ENCODE measurements at regions not wholly inside any gene's neighbourhood (a gene's known extent, or its start where the extent isn't known, plus 50 kb on each side); places are given as distances from the start of the nearest gene placed in this dataset.
A peak's percentile ranks its signal among the peaks of the same experiment; 100 is the strongest.

- no peaks in the 10 kb centered on the region for H3K9me3 Mint-ChIP-seq
- no peaks in the 10 kb centered on the region for H3K36me3 Mint-ChIP-seq (ENCODE audit: low read depth)
- H3K4me1 Mint-ChIP-seq (ENCODE audit: low read depth), result peaks cover 23% of the 10 kb centered on the region
- no peak overlapping the region for H3K4me3 Mint-ChIP-seq
- peaks cover 28% of the 10 kb centered on the region for H3K27me3 Mint-ChIP-seq
- H3K27ac Mint-ChIP-seq, result no peak overlapping the region
- DNase-seq, result no peak
Measured at GRCh38 chr9:90970608-90971007, 169.0 kb downstream of the SYK start.

- Mint-ChIP-seq H3K27me3 (peaks cover 32% of the 10 kb centered on the region), H3K36me3 (ENCODE audit: low read depth) (no peaks in the 10 kb centered on the region), H3K27ac (no peak overlapping the region), H3K4me1 (ENCODE audit: low read depth) (peaks cover 8% of the 10 kb centered on the region), H3K4me3 (no peak overlapping the region), H3K9me3 (no peaks in the 10 kb centered on the region)
- DNase-seq, result no peak
Measured at GRCh38 chr9:90972057-90972456, 170.4 kb downstream of the SYK start.

GRCh38 chr9:90974016-90974415 is 172.4 kb downstream of the SYK start:
- Mint-ChIP-seq H3K36me3 (ENCODE audit: low read depth) (no peaks in the 10 kb centered on the region), H3K9me3 (no peaks in the 10 kb centered on the region), H3K4me1 (ENCODE audit: low read depth) (peaks cover 1% of the 10 kb centered on the region), H3K4me3 (no peak overlapping the region), H3K27ac (no peak overlapping the region), H3K27me3 (peaks cover 43% of the 10 kb centered on the region)
- no peak for DNase-seq

GRCh38 chr9:90974643-90975245 is 173.1 kb downstream of the SYK start:
- Mint-ChIP-seq H3K4me3 (no peak overlapping the region), H3K36me3 (ENCODE audit: low read depth) (no peaks in the 10 kb centered on the region), H3K4me1 (ENCODE audit: low read depth) (peaks cover 7% of the 10 kb centered on the region), H3K9me3 (no peaks in the 10 kb centered on the region), H3K27me3 (peaks cover 50% of the 10 kb centered on the region), H3K27ac (no peak overlapping the region)
- no peak for DNase-seq

GRCh38 chr9:90975781-90976538 is 174.3 kb downstream of the SYK start:
- DNase-seq, result no peak
- Mint-ChIP-seq H3K27ac (no peak overlapping the region), H3K4me1 (ENCODE audit: low read depth) (peaks cover 11% of the 10 kb centered on the region), H3K9me3 (no peaks in the 10 kb centered on the region), H3K27me3 (peaks cover 60% of the 10 kb centered on the region), H3K4me3 (no peak overlapping the region), H3K36me3 (ENCODE audit: low read depth) (no peaks in the 10 kb centered on the region)

- no peaks in the 10 kb centered on the region for H3K36me3 Mint-ChIP-seq (ENCODE audit: low read depth)
- no peak overlapping the region for H3K4me3 Mint-ChIP-seq
- no peaks in the 10 kb centered on the region for H3K9me3 Mint-ChIP-seq
- H3K27me3 Mint-ChIP-seq, result peaks cover 53% of the 10 kb centered on the region
- H3K4me1 Mint-ChIP-seq (ENCODE audit: low read depth), result peaks cover 18% of the 10 kb centered on the region
- DNase-seq, result no peak
- no peak overlapping the region for H3K27ac Mint-ChIP-seq
Measured at GRCh38 chr9:90979138-90979551, 177.5 kb downstream of the SYK start.

- no peak overlapping the region for H3K4me3 Mint-ChIP-seq
- no peaks in the 10 kb centered on the region for H3K36me3 Mint-ChIP-seq (ENCODE audit: low read depth)
Measured at GRCh38 chr9:90979639-90980038, 178.0 kb downstream of the SYK start.

GRCh38 chr9:90981726-90982125 is 180.1 kb downstream of the SYK start:
- Mint-ChIP-seq H3K4me3 (no peak overlapping the region), H3K27ac (peak overlapping the region; percentile 30), H3K4me1 (ENCODE audit: low read depth) (peaks cover 18% of the 10 kb centered on the region), H3K36me3 (ENCODE audit: low read depth) (no peaks in the 10 kb centered on the region), H3K9me3 (no peaks in the 10 kb centered on the region), H3K27me3 (peaks cover 47% of the 10 kb centered on the region)
- no peak for DNase-seq

More at GRCh38 chr9:90979639-90980038, 178.0 kb downstream of the SYK start:
- Mint-ChIP-seq H3K27me3 (peaks cover 54% of the 10 kb centered on the region), H3K9me3 (no peaks in the 10 kb centered on the region), H3K27ac (no peak overlapping the region), H3K4me1 (ENCODE audit: low read depth) (peaks cover 18% of the 10 kb centered on the region)
- no peak for DNase-seq

- H3K4me1 Mint-ChIP-seq (ENCODE audit: low read depth), result peaks cover 18% of the 10 kb centered on the region
- no peaks in the 10 kb centered on the region for H3K9me3 Mint-ChIP-seq
- no peak overlapping the region for H3K4me3 Mint-ChIP-seq
- H3K27me3 Mint-ChIP-seq, result peaks cover 35% of the 10 kb centered on the region
- H3K36me3 Mint-ChIP-seq (ENCODE audit: low read depth), result no peaks in the 10 kb centered on the region
- no peak for DNase-seq
- H3K27ac Mint-ChIP-seq, result no peak overlapping the region
Measured at GRCh38 chr9:90983394-90983793, 181.8 kb downstream of the SYK start.

GRCh38 chr9:90985631-90986030 is 184.0 kb downstream of the SYK start:
- no peak overlapping the region for H3K4me3 Mint-ChIP-seq
- peaks cover 16% of the 10 kb centered on the region for H3K27me3 Mint-ChIP-seq
- H3K27ac Mint-ChIP-seq, result no peak overlapping the region
- no peaks in the 10 kb centered on the region for H3K9me3 Mint-ChIP-seq
- no peak for DNase-seq
- no peaks in the 10 kb centered on the region for H3K36me3 Mint-ChIP-seq (ENCODE audit: low read depth)
- peaks cover 10% of the 10 kb centered on the region for H3K4me1 Mint-ChIP-seq (ENCODE audit: low read depth)

GRCh38 chr9:90986161-90986560 is 184.5 kb downstream of the SYK start:
- Mint-ChIP-seq H3K36me3 (ENCODE audit: low read depth) (no peaks in the 10 kb centered on the region), H3K27me3 (peaks cover 12% of the 10 kb centered on the region), H3K9me3 (no peaks in the 10 kb centered on the region), H3K4me1 (ENCODE audit: low read depth) (peaks cover 7% of the 10 kb centered on the region), H3K27ac (no peak overlapping the region), H3K4me3 (no peak overlapping the region)
- DNase-seq, result no peak

- H3K9me3 Mint-ChIP-seq, result no peaks in the 10 kb centered on the region
- peaks cover 12% of the 10 kb centered on the region for H3K27me3 Mint-ChIP-seq
- H3K4me3 Mint-ChIP-seq, result no peak overlapping the region
Measured at GRCh38 chr9:90987566-90987965, 185.9 kb downstream of the SYK start.

GRCh38 chr9:90988318-90988717 is 186.7 kb downstream of the SYK start:
- Mint-ChIP-seq H3K4me1 (ENCODE audit: low read depth) (no peaks in the 10 kb centered on the region), H3K9me3 (no peaks in the 10 kb centered on the region), H3K4me3 (no peak overlapping the region), H3K27ac (no peak overlapping the region), H3K36me3 (ENCODE audit: low read depth) (no peaks in the 10 kb centered on the region), H3K27me3 (peaks cover 12% of the 10 kb centered on the region)
- no peak for DNase-seq

More at GRCh38 chr9:90987566-90987965, 185.9 kb downstream of the SYK start:
- no peak overlapping the region for H3K27ac Mint-ChIP-seq
- no peak for DNase-seq
- H3K36me3 Mint-ChIP-seq (ENCODE audit: low read depth), result no peaks in the 10 kb centered on the region
- H3K4me1 Mint-ChIP-seq (ENCODE audit: low read depth), result no peaks in the 10 kb centered on the region

- Mint-ChIP-seq H3K4me3 (no peak overlapping the region), H3K9me3 (no peaks in the 10 kb centered on the region), H3K36me3 (ENCODE audit: low read depth) (no peaks in the 10 kb centered on the region), H3K27ac (no peak overlapping the region), H3K27me3 (peaks cover 25% of the 10 kb centered on the region), H3K4me1 (ENCODE audit: low read depth) (no peaks in the 10 kb centered on the region)
- no peak for DNase-seq
Measured at GRCh38 chr9:90991953-90992352, 190.3 kb downstream of the SYK start.

- Mint-ChIP-seq H3K9me3 (no peaks in the 10 kb centered on the region), H3K4me3 (no peak overlapping the region), H3K27ac (no peak overlapping the region), H3K27me3 (peaks cover 32% of the 10 kb centered on the region), H3K4me1 (ENCODE audit: low read depth) (peaks cover 3% of the 10 kb centered on the region), H3K36me3 (ENCODE audit: low read depth) (no peaks in the 10 kb centered on the region)
- no peak for DNase-seq
Measured at GRCh38 chr9:90995516-90995915, 193.9 kb downstream of the SYK start.
